GM19397 (cell line): ENCODE measurements at regions not wholly inside any gene's neighbourhood (a gene's known extent, or its start where the extent isn't known, plus 50 kb on each side); places are given as distances from the start of the nearest gene placed in this dataset.

ENCODE experiments used
- ATAC-seq: cut with Tn5 transposase; IDR thresholded peaks from one replicate; pipeline ENCODE4 v1.9.1; 2021; ENCODE audit warnings: mild to moderate bottlenecking, moderate library complexity; ENCODE audit not compliant: unreplicated experiment

DNA sequence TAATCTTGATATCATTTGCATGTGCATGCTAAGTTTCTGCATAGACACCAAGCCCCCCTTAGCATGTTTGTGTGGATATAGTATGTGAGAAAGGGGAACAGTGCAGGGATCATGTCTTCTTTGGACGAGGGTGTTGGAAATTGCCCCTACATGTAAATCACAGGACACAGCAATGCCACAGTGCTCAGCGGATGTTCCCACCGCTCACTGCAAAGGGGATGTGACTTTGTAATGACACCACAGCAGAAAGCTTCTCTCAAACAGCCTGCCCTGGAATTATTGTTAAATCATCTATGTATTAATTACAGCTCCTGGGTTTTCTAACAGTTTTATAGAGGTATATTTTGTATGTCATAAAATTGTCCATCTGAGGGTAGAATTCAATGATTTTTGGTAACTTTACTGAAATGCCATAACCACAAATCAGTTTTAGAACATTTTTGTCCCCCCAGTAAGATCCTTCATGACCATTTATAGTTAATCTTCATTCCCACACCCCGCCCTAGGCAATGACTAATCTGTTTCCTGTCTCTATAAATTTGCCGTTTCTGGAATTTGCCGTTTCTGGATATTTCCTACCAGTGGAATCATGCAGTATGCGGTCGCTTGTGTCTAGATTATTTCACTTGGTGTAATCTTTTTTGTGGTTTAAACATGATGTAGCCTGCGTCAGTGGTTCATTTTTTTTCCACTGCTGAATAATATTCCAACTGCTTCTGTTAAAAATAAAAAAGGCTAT lies 648.5 kb upstream of the WWC1 start:
- ATAC-seq: no peak

DNA sequence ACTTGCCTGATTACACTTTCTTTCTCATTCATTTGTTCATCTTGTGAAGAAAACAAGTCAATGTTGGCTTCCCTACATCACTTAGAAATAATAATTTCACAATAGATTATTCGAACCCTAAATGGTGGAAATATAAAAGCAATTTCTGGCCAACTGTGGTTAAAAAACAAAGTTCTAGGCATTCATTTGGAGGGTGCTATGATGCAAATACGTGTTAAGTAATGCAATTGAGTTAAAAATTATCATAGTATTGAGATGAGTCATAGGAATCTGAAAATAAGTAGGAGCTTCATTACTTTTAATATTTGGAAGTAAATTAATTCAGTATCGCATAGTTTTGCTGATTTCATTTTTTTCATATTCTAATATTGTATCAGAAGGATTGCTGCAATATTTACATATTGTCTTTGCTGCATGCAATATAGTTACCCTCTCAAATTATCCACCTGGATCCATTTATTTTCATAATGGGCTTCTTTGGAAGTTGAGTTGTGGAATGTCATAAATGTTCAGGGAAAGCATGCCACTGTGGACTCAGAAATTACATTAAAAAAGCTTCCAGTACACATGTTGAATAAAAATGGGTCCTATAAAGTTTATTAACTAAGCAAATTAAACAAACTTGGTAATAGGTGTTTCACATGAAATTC lies 647.7 kb upstream of the WWC1 start:
- ATAC-seq: no peak

DNA sequence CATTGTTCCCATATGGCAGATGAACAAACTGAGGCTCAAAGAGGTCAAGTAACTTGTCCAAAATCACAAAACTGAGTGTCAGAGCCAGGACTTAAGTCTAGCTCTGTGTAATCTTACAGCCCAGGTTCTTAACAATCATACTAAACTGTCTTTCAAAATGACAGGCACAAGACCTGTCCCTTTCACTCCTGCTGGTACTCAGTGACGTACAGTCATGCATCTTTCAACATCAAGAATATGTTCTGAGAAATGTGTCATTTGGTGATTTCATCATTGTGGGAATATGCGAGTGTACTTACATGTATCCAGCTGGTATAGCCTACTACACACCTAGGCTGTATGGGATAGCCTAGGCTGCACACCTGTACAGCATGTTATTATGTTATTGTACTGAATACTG lies 646.8 kb upstream of the WWC1 start:
- no peak for ATAC-seq

DNA sequence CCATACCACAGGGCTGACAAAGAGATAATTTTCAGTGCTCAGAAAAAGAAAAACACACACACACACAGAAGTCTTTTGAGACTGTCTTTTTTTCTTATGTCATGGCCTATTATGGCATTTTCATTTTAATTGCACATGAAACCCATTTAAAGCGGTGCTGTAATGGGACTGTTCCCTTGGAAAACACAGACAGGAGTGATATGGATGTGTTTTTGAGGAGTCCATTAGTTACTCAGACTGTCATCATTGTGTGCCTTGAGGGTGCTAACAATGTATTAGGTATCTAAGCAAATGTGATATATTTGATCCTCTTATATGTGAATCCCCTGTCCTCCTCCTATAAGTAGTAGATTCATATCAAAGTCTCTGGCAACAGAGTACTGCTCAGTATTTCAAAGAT lies 642.0 kb upstream of the WWC1 start:
- no peak for ATAC-seq

DNA sequence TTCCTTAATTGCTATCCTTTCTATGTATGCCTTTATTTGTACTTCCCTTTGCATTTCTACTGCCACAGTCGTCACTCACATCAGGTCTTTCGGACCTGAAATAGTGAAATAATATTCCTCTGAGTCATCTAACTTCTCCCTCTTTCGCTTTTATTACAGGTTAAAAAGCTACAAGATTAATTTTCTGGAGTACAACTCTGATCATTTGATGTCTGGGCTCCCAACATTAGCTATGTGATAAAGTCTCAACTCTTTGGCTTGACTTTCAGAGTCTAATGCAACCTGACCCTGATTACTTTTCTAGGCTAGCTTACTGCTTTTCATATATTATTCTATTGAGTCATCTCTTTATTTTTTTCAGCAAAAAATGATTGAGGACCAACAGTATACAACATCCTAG lies 638.8 kb upstream of the WWC1 start:
- no peak for ATAC-seq

DNA sequence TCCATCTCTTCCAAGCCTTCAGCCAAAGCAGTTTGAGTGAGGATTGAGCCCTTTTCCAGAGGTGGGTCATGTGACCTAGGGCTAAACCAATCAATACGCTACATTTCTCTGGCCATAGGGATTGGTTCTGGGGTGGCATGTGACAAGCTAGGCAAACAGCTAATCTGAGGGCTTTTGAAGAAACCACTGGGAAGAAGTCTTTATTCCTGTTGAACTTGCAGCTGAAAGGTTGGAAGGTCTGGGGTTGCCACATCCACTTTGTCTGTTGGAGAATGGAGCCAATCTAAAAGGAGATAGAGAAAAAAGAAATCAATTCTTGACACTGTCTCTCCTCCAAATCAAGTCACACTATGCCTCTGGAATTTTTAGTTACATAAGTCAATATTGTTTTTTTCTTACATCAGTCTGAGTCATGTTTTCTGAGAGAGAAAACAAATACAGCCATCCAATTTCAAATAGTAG lies 637.8 kb upstream of the WWC1 start:
- no peak for ATAC-seq

DNA sequence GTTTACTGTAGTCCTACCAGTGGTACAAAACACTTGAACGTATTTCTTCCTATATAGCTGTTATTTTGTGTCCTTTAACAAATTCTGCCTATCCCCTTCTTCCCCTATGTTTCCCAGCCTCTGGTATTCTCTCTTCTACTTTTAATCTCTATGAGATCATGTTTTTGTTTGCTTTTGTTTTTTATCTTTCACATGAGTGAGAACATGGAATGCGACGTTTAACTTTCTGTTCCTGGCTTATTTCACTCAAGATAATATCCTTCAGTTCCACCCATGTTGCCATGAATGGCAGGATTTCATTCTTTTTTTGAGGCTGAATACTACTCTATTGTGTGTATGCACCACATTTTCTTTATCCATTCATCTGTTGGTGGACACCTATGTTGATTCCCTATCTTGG lies 634.4 kb upstream of the WWC1 start:
- ATAC-seq: no peak

DNA sequence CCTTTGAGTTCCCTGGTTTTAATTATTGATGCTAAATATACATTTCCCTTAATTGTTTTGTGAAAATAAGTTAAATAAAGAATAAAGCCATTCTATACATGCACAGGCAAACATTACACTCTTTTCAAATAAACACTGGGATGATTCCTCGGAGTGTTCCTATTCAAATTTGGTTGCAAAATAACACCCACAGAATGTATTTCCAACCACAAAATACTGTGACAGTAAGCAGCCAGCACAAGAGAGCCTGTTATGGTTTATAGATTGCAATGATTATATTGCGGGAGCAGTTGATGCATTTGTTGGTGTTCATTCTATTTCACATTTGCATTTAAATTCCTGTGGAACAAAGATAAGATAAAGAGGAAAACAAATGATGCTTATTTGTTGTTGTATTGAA lies 632.6 kb upstream of the WWC1 start:
- ATAC-seq: no peak

DNA sequence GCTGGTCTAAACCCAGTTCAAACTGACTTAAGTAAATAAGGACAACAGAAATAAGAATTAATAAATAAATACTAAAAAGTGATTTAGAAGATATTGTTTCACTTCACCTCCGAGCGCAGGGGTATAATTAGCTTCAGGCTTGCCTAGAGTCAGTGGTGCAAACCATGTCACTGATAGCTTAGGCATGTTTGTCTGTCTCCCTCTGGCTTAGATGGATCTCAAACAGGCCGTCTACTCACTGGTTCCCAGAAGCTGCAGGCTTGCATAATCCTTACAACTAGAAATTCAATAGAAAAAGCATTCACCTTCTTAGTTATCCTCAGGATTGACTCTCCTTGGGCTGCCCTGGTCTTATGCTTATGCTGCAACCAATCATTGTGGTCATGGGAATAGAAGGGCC lies 629.8 kb upstream of the WWC1 start:
- no peak for ATAC-seq

DNA sequence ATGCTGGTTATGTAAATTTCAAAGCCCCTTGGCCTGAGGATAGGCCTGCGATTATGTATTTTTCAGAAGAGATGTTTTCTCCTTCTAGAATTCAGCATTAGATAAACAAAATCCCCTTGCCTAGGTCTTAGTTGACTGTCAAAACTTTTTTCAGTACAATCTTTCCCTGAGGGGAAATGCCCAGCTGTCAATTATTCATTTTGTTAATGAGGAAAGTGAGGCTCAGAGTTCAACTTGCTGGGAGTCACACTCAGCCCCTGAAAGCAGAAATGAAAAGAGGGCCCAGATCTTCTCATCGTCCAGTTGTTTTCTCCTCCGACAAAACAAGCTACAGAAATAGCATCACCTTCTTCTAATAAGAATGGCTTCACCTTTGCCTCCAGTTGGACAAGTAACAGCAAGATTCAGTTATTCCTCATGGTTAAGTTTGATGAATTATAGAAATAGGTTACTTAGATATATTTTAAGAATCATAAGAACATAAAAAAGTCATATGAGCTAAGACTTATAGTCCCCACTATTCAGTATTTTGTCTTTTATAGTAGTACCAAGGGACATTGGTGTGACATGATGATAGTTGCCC lies 627.1 kb upstream of the WWC1 start:
- ATAC-seq: no peak

DNA sequence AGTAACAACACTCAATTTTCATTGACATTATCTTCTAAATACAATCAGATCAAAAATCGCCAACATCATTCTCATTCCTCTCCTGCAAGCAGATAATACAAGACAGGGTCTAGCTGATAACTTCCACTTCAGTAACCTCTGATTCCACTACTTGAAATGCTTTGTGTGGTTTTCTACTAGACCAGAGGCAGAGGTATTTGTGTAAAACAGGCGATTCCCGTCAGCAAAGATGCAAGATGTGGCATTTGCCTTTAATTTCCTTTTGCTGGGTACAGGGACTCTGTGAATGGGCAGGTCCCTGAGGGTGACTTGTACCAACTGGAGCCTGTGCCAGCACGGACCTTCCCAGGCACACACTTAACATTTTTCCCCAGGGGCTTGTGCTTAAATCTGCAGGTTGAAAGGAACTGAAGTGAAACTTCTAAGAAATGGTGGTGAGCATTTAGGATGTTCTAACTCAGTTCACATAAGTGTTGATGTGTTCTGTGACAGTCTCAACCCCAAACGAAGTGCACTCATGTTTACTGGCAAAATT lies 625.5 kb upstream of the WWC1 start:
- no peak for ATAC-seq

DNA sequence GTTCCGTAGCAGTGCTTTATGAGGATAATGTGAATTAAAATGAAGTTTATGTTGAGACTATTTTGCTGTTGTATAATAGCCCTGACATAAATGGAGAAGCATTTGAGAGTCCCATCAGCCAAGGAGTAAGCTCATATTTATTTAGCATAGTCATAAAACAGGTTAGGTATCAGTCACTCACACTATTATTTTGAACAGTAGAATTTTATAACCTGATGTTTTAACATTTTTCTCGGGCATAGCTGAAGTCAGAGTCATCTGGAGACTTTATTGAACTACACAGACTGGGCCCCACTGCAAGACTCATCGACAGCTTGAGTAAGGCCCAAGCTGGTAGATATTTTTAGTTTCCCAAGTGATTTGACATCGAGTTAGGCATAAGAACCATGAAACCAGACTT lies 620.3 kb upstream of the WWC1 start:
- ATAC-seq: no peak

DNA sequence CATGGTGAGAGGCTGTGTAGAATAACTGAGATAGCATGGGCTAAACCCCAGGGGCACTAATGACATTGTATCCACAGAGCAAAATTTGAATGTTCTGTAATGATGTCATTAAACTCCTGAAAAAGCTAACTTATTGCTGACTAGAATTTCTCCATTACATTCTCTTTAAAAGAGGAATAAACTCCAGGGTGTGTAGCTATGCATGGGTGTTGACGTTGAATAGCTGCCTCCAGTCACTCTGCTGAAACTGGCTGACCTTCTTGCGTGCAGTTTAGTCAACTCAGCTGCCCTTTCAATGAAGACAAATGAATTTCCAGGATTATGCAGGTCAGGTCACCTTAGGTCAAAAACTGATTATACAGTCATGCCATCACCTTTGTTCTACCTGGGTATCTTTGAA lies 617.5 kb upstream of the WWC1 start:
- ATAC-seq: no peak

DNA sequence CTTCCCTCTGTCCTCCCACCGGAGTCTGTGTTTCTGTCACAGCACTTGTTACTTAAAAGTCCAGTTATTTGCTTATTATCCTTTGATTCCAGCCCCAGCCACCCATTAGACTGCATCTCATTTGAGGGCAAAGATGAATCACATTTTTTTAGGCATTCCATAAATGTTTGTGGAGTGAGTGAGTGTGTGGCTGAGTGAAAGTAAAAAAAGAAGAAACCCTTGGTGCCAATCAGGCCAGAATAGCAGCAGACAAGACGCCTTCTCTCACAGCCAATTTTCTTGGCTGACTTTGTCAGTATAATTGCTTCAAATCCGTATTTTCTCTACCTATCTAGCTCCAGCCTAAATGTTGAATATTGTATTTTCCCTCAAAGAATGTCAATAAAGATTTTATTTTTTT lies 613.0 kb upstream of the WWC1 start:
- ATAC-seq: no peak

DNA sequence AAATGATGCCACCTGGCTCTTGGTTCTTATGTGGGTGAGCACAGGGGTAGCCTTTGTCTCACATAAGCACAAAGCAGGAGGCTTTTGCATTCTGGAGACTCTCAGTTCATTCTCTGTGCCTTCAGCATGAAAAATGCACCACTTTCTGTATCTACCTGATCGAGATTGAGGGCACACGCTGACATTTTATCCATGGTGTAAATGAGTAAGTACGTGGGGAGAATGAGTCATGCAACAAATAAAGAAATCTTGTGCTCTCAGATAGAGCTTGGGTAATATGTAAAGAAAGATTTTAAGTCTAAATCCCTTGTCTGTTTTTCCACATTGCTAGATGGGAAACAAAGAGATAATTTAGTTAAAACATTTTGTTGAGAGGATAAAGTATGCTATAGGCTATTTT lies 607.2 kb upstream of the WWC1 start:
- no peak for ATAC-seq

DNA sequence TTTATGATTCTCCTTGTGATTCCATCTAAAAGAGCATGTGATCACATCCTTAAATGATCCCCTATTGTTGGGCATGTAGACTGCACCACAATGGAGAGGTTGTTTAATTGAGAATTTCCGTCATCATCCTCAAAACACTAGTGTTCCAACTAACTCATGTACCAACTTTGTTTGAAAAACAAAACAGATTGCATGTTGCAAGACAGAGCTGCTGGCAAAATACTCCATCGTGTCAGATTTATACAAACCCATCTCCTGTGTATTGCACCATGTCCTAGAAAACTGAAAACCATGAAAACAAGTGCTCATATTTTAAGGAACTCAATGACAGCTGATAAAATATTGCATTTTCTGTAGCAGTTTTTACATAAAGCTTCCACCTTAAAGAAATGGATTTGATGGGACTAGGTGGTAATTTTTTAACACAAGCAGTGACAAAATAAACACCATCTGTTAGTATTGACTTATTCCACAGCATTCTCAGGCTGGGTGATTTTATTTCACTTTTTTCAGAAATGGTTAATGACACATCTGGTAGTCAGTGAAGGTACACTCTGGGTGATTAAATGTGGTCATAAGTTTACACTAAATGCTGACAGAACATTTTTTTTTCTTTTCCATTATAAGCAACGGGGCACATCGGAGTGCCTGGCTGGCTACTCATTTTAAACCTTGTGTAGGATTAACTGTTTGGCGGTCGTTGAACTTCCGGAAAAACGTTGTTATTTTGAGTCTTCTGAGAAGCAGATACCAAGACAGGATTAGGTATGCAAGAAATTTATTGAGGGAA lies 602.9 kb upstream of the WWC1 start:
- no peak for ATAC-seq

DNA sequence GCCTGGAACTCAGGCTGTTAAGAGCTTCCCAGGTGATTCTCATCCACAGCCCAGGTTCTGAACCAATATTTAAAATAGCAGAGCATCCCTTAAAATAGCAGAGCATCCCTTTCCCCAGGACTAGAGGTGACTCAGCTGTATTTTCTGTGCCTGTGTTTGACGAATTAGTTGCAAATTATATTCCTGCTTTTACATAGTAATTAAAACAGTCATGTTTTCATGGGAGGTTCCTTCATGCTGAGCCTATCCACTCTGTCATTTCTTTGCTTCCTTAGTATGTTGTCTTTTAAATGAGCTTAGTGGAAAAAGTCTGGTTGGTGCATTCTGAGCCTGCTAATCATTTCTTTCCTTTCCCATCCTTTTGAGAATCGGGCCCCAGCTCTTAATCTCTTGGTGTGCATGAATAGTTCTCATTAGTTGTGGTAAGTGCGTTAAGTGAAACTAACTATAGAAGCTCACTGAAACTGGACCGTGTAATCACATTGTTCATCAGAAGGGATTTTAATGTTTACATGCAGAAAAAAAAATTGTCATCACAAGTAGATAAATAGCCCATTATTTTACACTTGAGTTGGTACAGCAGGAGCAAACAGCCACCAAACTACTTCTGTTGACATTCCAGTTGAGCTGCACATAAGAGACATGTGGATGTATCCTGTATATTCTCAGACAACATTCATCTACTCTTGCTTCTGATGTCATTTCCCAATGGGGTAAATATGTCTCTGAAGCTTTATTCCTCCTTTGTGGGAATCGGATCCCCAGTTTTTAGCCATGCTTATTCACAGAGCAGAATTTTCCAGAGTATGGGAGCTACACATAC lies 596.9 kb upstream of the WWC1 start:
- ATAC-seq: no peak

DNA sequence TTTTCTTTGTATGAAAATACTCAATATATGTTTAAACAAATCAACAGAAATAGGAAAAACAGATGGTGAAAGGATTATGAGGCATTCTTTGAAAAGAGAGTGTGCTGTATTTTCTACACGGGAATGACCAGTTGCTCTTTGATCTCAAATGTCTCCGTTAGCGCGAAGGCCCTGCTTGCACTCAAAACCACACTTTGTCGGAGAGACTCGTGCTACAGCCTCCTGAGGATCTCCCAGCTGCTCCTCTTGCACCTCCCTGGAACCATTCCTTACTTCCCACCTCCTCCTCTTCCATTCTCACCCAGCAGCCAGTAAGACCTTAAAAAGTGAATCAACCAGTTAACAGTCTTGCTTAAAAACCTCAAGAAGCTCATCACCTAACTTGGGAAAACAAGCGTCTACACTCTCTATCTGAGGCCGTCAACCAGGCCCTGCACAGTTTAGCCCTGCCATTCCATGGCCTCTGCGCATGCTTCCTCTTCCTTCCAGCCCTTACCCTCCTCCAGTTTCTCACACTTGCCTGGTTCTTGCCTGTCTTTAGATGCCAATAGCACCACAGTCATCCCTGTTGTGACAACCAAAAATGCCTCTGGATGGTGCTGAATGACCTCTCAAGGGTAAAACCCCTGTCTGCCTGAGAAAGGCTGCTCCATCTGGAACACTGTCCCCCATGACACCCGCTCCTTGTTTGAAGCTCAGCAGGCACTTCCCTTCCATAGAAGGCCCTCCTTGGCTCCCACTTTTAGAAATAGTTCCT lies 594.7 kb upstream of the WWC1 start:
- ATAC-seq: no peak

DNA sequence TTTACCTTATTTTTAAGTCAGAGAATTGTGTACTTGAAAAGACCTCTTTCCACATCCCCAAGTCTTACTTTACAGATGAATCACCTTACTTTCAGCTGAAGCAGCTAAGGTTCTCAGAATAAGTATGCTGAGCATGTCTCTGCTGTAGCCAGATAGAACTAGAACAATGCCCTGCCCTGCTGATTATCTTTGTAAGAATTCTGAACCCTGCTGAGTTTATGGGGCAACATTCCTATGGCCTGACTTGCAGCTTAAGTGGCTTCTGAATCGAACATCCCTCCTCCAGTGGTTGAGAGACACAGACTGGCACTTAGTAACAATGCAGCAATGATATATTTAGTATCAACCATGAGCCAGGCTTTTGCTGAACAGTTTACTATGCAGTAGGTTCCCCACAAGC lies 592.0 kb upstream of the WWC1 start:
- ATAC-seq: no peak

DNA sequence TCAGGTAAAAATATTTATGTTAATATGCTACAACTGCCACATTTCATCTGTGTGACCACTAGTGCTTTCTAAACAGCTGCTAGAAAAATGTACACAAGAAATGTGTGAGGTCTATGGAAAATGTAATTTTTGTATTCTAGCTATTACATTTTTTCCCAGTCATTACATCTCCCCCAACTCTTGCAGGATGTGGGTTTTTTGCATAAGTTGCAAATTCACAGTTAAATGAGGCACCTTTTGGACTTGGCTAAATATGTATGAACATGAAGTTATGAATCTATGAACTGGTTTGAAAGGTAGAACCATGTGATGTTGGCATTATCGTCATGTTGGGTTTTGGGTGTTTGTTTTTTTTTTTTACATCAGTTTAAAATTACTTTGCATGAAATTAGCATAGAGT lies 590.4 kb upstream of the WWC1 start:
- ATAC-seq: no peak
